ENCODE measurements at regions not wholly inside any gene's neighbourhood (a gene's known extent, or its start where the extent isn't known, plus 50 kb on each side); places are given as distances from the start of the nearest gene placed in this dataset.

- Histone ChIP-seq H3K36me3 (ENCODE audit: control insufficient read depth, insufficient read depth, low read length) (no peaks in the 10 kb centered on the region), H2AK5ac (ENCODE audit: low read depth, low read length) (no peak overlapping the region), H2BK5ac (ENCODE audit: low read depth, low read length, poor library complexity, severe bottlenecking) (no peak overlapping the region), H3K27ac (ENCODE audit: insufficient read depth, low read length) (no peak overlapping the region), H3K14ac (replicated peaks; ENCODE audit: low read depth, low read length) (no peak overlapping the region), H3K4me3 (ENCODE audit: insufficient read depth, low read depth, low read length) (no peak overlapping the region), H2BK20ac (ENCODE audit: low read depth, low read length) (no peak overlapping the region), H2AK9ac (replicated peaks; ENCODE audit: low read depth, low read length, poor library complexity) (no peak overlapping the region), H3K27me3 (ENCODE audit: control insufficient read depth, insufficient read depth, low read length) (peaks cover 1% of the 10 kb centered on the region), H3K9ac (ENCODE audit: low read depth, low read length) (no peak overlapping the region), H2AFZ (replicated peaks; ENCODE audit: low read length, poor library complexity) (no peak overlapping the region), H4K8ac (ENCODE audit: low read depth in 2 of 2, low read length in 2 of 2) (no peak overlapping the region), H4K5ac (ENCODE audit: low read depth, low read length) (no peak overlapping the region), H3K18ac (ENCODE audit: low read depth, low read length) (no peak overlapping the region), H3K79me1 (ENCODE audit: low read depth in 1 of 2, low read length in 2 of 2) (no peaks in the 10 kb centered on the region), H4K20me1 (ENCODE audit: insufficient read depth, low read length) (no peaks in the 10 kb centered on the region), H3K56ac (ENCODE audit: extremely low read depth, insufficient read depth, low read length) (no peak overlapping the region), H3K9me3 (ENCODE audit: control insufficient read depth, insufficient read depth, low read length) (no peaks in the 10 kb centered on the region; the same call in 1 of the 2 replicates), H4K91ac (ENCODE audit: insufficient read depth, low read depth, low read length) (no peak overlapping the region), H3K23ac (ENCODE audit: low read depth, low read length) (no peak overlapping the region), H3K9me1 (ENCODE audit: insufficient read depth, low read length) (no peaks in the 10 kb centered on the region; the same call in 1 of the 2 replicates), H3K4me2 (ENCODE audit: low read depth, low read length) (no peak overlapping the region), H2BK15ac (ENCODE audit: low read depth, low read length) (no peak overlapping the region), H3K4me1 (ENCODE audit: control insufficient read depth, insufficient read depth, low read length) (peaks cover 4% of the 10 kb centered on the region), H2BK120ac (ENCODE audit: low read depth, low read length) (no peak overlapping the region), H3K4ac (ENCODE audit: low read depth, low read length) (no peak overlapping the region)
- TF ChIP-seq RFX5 (IDR thresholded peaks at IDR 0.05; ENCODE audit: low read depth, low read length), result no peak
- TF ChIP-seq CEBPB (IDR thresholded peaks at IDR 0.05; ENCODE audit: low read depth, low read length), result no peak
- TF ChIP-seq RAD21 (IDR thresholded peaks at IDR 0.05; ENCODE audit: low read length), result no peak
- no peak for TF ChIP-seq MAFK (IDR thresholded peaks at IDR 0.05; ENCODE audit: low read depth, low read length)
- no peak for TF ChIP-seq NFE2L2 (IDR thresholded peaks at IDR 0.05; ENCODE audit: low read depth, low read length)
- POLR2A ChIA-PET (ENCODE audit: unreplicated experiment), result no interaction called here
- in situ Hi-C loops (cut with MboI; ENCODE audit: low sequenced_read_pairs), result no loop called here
- dilution Hi-C loops (cut with HindIII; ENCODE audit: low sequenced_read_pairs, unreplicated experiment), result no loop called here
- whole genome bisulfite sequencing, 2 experiments (ENCODE audit: extremely low coverage in 2 of 2, insufficient read length in 1 of 2), result no CpG with 5 or more reads among the region's 1 CpG
- intact Hi-C loops (cut with micrococcal nuclease), result no loop called here
- CTCF ChIA-PET, result no interaction called here
- ATAC-seq (ENCODE audit: low read depth), result no peak
- DNase-seq, result no peak
- BruUV-seq (replicated peaks), result no TSS peak
Measured at GRCh38 chr14:31987721-31988120, 89.4 kb upstream of the ARHGAP5 start.
